ENCODE measurements at regions not wholly inside any gene's neighbourhood (a gene's known extent, or its start where the extent isn't known, plus 50 kb on each side); places are given as distances from the start of the nearest gene placed in this dataset.

- TF ChIP-seq TCF12 (IDR thresholded peaks at IDR 0.05; ENCODE audit: low read depth, low read length) (no peak), CBX5 (IDR thresholded peaks at IDR 0.05; ENCODE audit: low read depth, low read length) (no peak), SP2 (IDR thresholded peaks at IDR 0.05; ENCODE audit: low read length) (no peak), RFX5 (IDR thresholded peaks at IDR 0.05; ENCODE audit: borderline replicate concordance, low read depth, low read length) (no peak), RBBP5 (IDR thresholded peaks at IDR 0.05; ENCODE audit: borderline replicate concordance, low read depth, low read length) (no peak), RNF2 (IDR thresholded peaks at IDR 0.05; ENCODE audit: borderline replicate concordance, low read depth, low read length, missing control alignments, poor library complexity, severe bottlenecking) (no peak), NANOG (IDR thresholded peaks at IDR 0.05; ENCODE audit: insufficient read depth, low read depth, low read length, poor library complexity, severe bottlenecking) (no peak)
Observed at GRCh38 chr20:60349418-60349817, 391.2 kb downstream of the CDH26 start (continued).

Measured in H1 (cell line).